HCT116 (cell line): ENCODE measurements at regions not wholly inside any gene's neighbourhood (a gene's known extent, or its start where the extent isn't known, plus 50 kb on each side); places are given as distances from the start of the nearest gene placed in this dataset.

Source experiments
- ATAC-seq: fragments of 200-7000 bp; cut with Tn5 transposase; 2 replicates; pipeline ENCODE4 v1.9.1; 2020; ENCODE audit warnings: mild to moderate bottlenecking, moderate library complexity
- BruUV-seq: library from RNA; stranded (reverse); fragments of 400-500 nt; replicated peaks from 2 replicates; lab custom pipeline; 2021; lab: Mats Ljungman, UMichigan
- CTCF ChIA-PET: fragments of 300-600 bp; sonication (Branson Sonifier 250); formaldehyde crosslinking; loops from one replicate; lab custom pipeline; 2021; ENCODE audit warnings: antibody characterized with exemption; lab: Charles Lee
- POLR2A ChIA-PET: fragments of 300-600, 350-600 bp; sonication (Branson Sonifier 250); formaldehyde crosslinking; loops from one replicate; lab custom pipeline; 2021; ENCODE audit warnings: antibody characterized with exemption; lab: Charles Lee
- RAD21 ChIA-PET, 2 experiments: fragments of 300-600 bp; sonication (Branson Sonifier 250); formaldehyde crosslinking; loops; one replicate each; lab custom pipeline; 2023; ENCODE audit warnings: low total read pairs in 2 of 2; ENCODE audit not compliant: uncharacterized antibody in 2 of 2, unreplicated experiment in 2 of 2, low non-redundant PET in 1 of 2; lab: Charles Lee
- DNase-seq: peaks from one replicate; pipeline ENCODE4 v3.0.0-alpha.2; 2010; ENCODE audit warnings: low read depth, low spot score
- H2AFZ ChIP-seq: fragments of 200-600 bp; shearing (Covaris generic), sonication (generic); 2 replicates; pipeline ENCODE4 v1.6.1; 2017; ENCODE audit warnings: low read depth, mixed run types, mixed read lengths, antibody characterized with exemption, low read length; ENCODE audit not compliant: poor library complexity, severe bottlenecking
- H3K27ac ChIP-seq: 2 replicates; pipeline ENCODE4 v1.5.1; 2012; ENCODE audit warnings: low read depth, low read length
- H3K27me3 ChIP-seq: fragments of 200-600 bp; sonication (generic); 2 replicates; pipeline ENCODE4 v1.6.1; 2016; ENCODE audit warnings: mixed run types, low read length, mixed read lengths; ENCODE audit not compliant: insufficient read depth
- H3K36me3 ChIP-seq, 2 experiments: fragments of 200-500 bp in 1 of 2; fragments of 200-600 bp in 1 of 2; sonication (Bioruptor generic) in 1 of 2; sonication (generic) in 1 of 2; 2 replicates each; pipeline versions ENCODE4 v1.5.1 to v1.6.1; 2014 to 2016; ENCODE audit warnings: low read length in 2 of 2, inconsistent platforms in 1 of 2, mixed read lengths in 1 of 2, mixed run types in 1 of 2; ENCODE audit not compliant: insufficient read depth in 2 of 2, control insufficient read depth in 1 of 2
- H3K4me1 ChIP-seq, 2 experiments: fragments of 200-600 bp in 1 of 2; sonication (generic) in 1 of 2; 2 replicates each; pipeline versions ENCODE4 v1.5.1 to v1.6.1; 2012 to 2017; ENCODE audit warnings: low read length in 2 of 2, inconsistent platforms in 1 of 2, mild to moderate bottlenecking in 1 of 2, mixed read lengths in 1 of 2, mixed run types in 1 of 2, moderate library complexity in 1 of 2; ENCODE audit not compliant: insufficient read depth in 2 of 2, control insufficient read depth in 1 of 2
- H3K4me2 ChIP-seq: fragments of 200-600 bp; sonication (generic); 2 replicates; pipeline ENCODE4 v1.6.1; 2017; ENCODE audit warnings: mixed run types, low read length, mixed read lengths
- H3K4me3 ChIP-seq, 2 experiments: fragments of 200-600 bp in 1 of 2; sonication (generic) in 1 of 2; replicated peaks in 1 of 2; 2 replicates each; pipeline ENCODE4 v1.5.1; 2011 to 2016; ENCODE audit warnings: low read length in 2 of 2, control low read depth in 1 of 2, low read depth in 1 of 2, mild to moderate bottlenecking in 1 of 2, mixed read lengths in 1 of 2, mixed run types in 1 of 2
- H3K79me2 ChIP-seq: fragments of 200-600 bp; sonication (generic); 2 replicates; pipeline ENCODE4 v1.6.1; 2017; ENCODE audit warnings: mild to moderate bottlenecking, mixed run types, low read length, moderate library complexity, mixed read lengths; ENCODE audit not compliant: insufficient read depth
- H3K9ac ChIP-seq: fragments of 200-600 bp; sonication (generic); 2 replicates; pipeline ENCODE4 v1.6.1; 2016; ENCODE audit warnings: low read length, mixed read lengths
- H3K9me2 ChIP-seq: fragments of 200-600 bp; sonication (generic), shearing (Covaris generic); 2 replicates; pipeline ENCODE4 v1.6.1; 2017; ENCODE audit warnings: mixed run types, mild to moderate bottlenecking, moderate library complexity; ENCODE audit not compliant: insufficient read depth
- H3K9me3 ChIP-seq, 2 experiments: fragments of 200-500 bp in 1 of 2; fragments of 200-600 bp in 1 of 2; sonication (Bioruptor generic) in 1 of 2; sonication (generic) in 1 of 2; 2 replicates each; pipeline ENCODE4 v1.6.1; 2014 to 2017; ENCODE audit warnings: low read length in 2 of 2, mixed read lengths in 2 of 2, inconsistent platforms in 1 of 2, low read depth in 1 of 2, mild to moderate bottlenecking in 1 of 2, mixed run types in 1 of 2, moderate library complexity in 1 of 2; ENCODE audit not compliant: control insufficient read depth in 1 of 2, insufficient read depth in 1 of 2
- H4K20me1 ChIP-seq: fragments of 200-600 bp; sonication (generic), shearing (Covaris generic); 2 replicates; pipeline ENCODE4 v1.6.1; 2017; ENCODE audit warnings: mixed run types, mild to moderate bottlenecking, moderate library complexity; ENCODE audit not compliant: insufficient read depth
- CEBPB ChIP-seq: IDR thresholded peaks from 2 replicates; pipeline ENCODE4 v1.6.1; 2012; ENCODE audit warnings: low read depth
- FOSL1 ChIP-seq: IDR thresholded peaks from 2 replicates; pipeline ENCODE4 v1.6.1; 2012; ENCODE audit warnings: low read depth
- JUND ChIP-seq: IDR thresholded peaks from 2 replicates; pipeline ENCODE4 v1.6.1; 2012
- POLR2A ChIP-seq: IDR thresholded peaks from 2 replicates; pipeline ENCODE4 v1.7.0; 2011; ENCODE audit warnings: borderline replicate concordance; ENCODE audit not compliant: insufficient read depth, insufficient read length; ENCODE audit errors: extremely low read depth
- TCF7L2 ChIP-seq: IDR thresholded peaks from 2 replicates; pipeline ENCODE4 v1.7.0; 2011; ENCODE audit warnings: borderline replicate concordance, inconsistent platforms; ENCODE audit not compliant: insufficient read depth, insufficient read length; ENCODE audit errors: extremely low read depth
- YY1 ChIP-seq: IDR thresholded peaks from 2 replicates; pipeline ENCODE4 v1.6.1; 2011; ENCODE audit warnings: low read length, low read depth, moderate library complexity, mild to moderate bottlenecking; ENCODE audit not compliant: insufficient replicate concordance; ENCODE audit errors: extremely low read depth
- ZFX ChIP-seq: fragments of 450-650 bp; IDR thresholded peaks from 2 replicates; pipeline ENCODE4 v1.6.1; 2017
- intact Hi-C: fragments of 100-400 bp; cut with micrococcal nuclease; formaldehyde crosslinking; loops from 2 replicates; pipeline ENCODE4 v1.10.0; 2022
- TF ChIP-seq, protein P1 (sequence below): IDR thresholded peaks from 2 replicates; pipeline ENCODE4 v1.6.1; 2011; ENCODE audit warnings: mild to moderate bottlenecking, low read length, moderate library complexity; ENCODE audit not compliant: insufficient replicate concordance; ENCODE audit errors: extremely low read depth
- TF ChIP-seq, protein P2 (sequence below): IDR thresholded peaks from 2 replicates; pipeline ENCODE4 v1.6.1; 2012; ENCODE audit warnings: low read depth
- TF ChIP-seq, protein P3 (sequence below), 3 experiments: fragments of 200-600 bp in 1 of 3; sonication (generic) in 1 of 3; IDR thresholded peaks in 2 of 3; conservative IDR thresholded peaks in 1 of 3; 2 replicates each; pipeline ENCODE4 v1.5.1; 2012 to 2017; ENCODE audit warnings: low read depth in 2 of 3, low read length in 2 of 3, antibody characterized with exemption in 1 of 3, borderline replicate concordance in 1 of 3, control low read depth in 1 of 3, mild to moderate bottlenecking in 1 of 3, mixed read lengths in 1 of 3, mixed run types in 1 of 3, moderate library complexity in 1 of 3; ENCODE audit not compliant: insufficient read depth in 1 of 3

DNA sequence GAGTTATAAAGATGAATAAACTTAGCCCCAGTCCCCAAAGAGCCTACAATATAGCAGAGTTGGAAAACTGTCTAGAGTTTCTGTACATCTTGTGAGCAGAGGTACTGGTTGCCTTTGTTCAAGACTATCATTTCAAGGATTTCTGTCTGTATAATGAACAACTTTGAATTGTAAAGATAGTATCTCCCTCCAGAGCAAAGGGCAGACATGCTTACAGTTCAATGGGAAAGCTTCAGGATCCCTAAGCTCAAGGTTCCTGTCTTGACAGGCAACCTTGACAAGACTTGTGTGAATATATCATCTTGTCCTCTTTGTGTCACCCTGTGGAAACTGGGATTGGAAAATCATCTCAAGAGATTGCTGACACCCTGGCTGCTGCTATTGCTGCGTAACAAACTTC, 242.8 kb upstream of the VLDLR start:
- no peak for ATAC-seq
- BruUV-seq: no TSS peak
- Histone ChIP-seq H3K9ac (no peak overlapping the region), H3K4me3 (no peak overlapping the region)
- TF ChIP-seq YY1 (no peak), TCF7L2 (no peak), ZFX (no peak), FOSL1 (no peak), POLR2A (no peak), CEBPB (no peak), JUND (no peak)
- TF ChIP-seq, protein P1, sequence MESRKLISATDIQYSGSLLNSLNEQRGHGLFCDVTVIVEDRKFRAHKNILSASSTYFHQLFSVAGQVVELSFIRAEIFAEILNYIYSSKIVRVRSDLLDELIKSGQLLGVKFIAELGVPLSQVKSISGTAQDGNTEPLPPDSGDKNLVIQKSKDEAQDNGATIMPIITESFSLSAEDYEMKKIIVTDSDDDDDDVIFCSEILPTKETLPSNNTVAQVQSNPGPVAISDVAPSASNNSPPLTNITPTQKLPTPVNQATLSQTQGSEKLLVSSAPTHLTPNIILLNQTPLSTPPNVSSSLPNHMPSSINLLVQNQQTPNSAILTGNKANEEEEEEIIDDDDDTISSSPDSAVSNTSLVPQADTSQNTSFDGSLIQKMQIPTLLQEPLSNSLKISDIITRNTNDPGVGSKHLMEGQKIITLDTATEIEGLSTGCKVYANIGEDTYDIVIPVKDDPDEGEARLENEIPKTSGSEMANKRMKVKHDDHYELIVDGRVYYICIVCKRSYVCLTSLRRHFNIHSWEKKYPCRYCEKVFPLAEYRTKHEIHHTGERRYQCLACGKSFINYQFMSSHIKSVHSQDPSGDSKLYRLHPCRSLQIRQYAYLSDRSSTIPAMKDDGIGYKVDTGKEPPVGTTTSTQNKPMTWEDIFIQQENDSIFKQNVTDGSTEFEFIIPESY: no peak
- TF ChIP-seq, protein P2, sequence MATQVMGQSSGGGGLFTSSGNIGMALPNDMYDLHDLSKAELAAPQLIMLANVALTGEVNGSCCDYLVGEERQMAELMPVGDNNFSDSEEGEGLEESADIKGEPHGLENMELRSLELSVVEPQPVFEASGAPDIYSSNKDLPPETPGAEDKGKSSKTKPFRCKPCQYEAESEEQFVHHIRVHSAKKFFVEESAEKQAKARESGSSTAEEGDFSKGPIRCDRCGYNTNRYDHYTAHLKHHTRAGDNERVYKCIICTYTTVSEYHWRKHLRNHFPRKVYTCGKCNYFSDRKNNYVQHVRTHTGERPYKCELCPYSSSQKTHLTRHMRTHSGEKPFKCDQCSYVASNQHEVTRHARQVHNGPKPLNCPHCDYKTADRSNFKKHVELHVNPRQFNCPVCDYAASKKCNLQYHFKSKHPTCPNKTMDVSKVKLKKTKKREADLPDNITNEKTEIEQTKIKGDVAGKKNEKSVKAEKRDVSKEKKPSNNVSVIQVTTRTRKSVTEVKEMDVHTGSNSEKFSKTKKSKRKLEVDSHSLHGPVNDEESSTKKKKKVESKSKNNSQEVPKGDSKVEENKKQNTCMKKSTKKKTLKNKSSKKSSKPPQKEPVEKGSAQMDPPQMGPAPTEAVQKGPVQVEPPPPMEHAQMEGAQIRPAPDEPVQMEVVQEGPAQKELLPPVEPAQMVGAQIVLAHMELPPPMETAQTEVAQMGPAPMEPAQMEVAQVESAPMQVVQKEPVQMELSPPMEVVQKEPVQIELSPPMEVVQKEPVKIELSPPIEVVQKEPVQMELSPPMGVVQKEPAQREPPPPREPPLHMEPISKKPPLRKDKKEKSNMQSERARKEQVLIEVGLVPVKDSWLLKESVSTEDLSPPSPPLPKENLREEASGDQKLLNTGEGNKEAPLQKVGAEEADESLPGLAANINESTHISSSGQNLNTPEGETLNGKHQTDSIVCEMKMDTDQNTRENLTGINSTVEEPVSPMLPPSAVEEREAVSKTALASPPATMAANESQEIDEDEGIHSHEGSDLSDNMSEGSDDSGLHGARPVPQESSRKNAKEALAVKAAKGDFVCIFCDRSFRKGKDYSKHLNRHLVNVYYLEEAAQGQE: no peak
- TF ChIP-seq, protein P3, sequence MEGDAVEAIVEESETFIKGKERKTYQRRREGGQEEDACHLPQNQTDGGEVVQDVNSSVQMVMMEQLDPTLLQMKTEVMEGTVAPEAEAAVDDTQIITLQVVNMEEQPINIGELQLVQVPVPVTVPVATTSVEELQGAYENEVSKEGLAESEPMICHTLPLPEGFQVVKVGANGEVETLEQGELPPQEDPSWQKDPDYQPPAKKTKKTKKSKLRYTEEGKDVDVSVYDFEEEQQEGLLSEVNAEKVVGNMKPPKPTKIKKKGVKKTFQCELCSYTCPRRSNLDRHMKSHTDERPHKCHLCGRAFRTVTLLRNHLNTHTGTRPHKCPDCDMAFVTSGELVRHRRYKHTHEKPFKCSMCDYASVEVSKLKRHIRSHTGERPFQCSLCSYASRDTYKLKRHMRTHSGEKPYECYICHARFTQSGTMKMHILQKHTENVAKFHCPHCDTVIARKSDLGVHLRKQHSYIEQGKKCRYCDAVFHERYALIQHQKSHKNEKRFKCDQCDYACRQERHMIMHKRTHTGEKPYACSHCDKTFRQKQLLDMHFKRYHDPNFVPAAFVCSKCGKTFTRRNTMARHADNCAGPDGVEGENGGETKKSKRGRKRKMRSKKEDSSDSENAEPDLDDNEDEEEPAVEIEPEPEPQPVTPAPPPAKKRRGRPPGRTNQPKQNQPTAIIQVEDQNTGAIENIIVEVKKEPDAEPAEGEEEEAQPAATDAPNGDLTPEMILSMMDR (IDR thresholded peaks at IDR 0.05 in 2 of 3, conservative IDR thresholded peaks at IDR 0.05 in 1 of 3; ENCODE audit: borderline replicate concordance in 1 of 3, insufficient read depth in 1 of 3, low read depth in 2 of 3, low read length in 2 of 3): no peak
- TF ChIP-seq, all 23 proteins: peak for 0
- intact Hi-C loops: no loop called here
- Histone ChIP-seq H3K4me2 (no peak overlapping the region), H3K27ac (no peak overlapping the region), H3K9me3 (no peaks in the 10 kb centered on the region), H3K27me3 (peaks cover 21% of the 10 kb centered on the region), H2AFZ (no peak overlapping the region), H3K36me3 (no peaks in the 10 kb centered on the region), H3K9me2 (no peaks in the 10 kb centered on the region), H3K4me1 (no peaks in the 10 kb centered on the region), H3K79me2 (no peaks in the 10 kb centered on the region), H4K20me1 (no peaks in the 10 kb centered on the region; the same call in 1 of the 2 replicates)
- ChIA-PET RAD21 (no interaction called here), CTCF (no interaction called here), POLR2A (no interaction called here)
- DNase-seq: no peak
